ENCODE measurements at regions not wholly inside any gene's neighbourhood (a gene's known extent, or its start where the extent isn't known, plus 50 kb on each side); places are given as distances from the start of the nearest gene placed in this dataset.

- no peaks in the 10 kb centered on the region for H3K79me2 ChIP-seq (ENCODE audit: control insufficient read depth, insufficient read depth, low read length)
- no peaks in the 10 kb centered on the region for H3K27me3 ChIP-seq (replicated peaks in 1 of 4; ENCODE audit: control extremely low read depth in 1 of 4, control insufficient read depth in 3 of 4, insufficient read depth in 4 of 4, low read length in 3 of 4)
- Mint-ChIP-seq H3K27me3 (no peaks in the 10 kb centered on the region), H3K27ac (no peak overlapping the region), H3K4me3 (no peak overlapping the region), H3K4me1 (peaks cover 2% of the 10 kb centered on the region), H3K9me3 (ENCODE audit: insufficient read depth) (no peaks in the 10 kb centered on the region)
- H3K4me2 ChIP-seq (replicated peaks; ENCODE audit: low read depth, low read length, poor library complexity, severe bottlenecking) = no peak overlapping the region
- no peaks in the 10 kb centered on the region for H3K9me3 ChIP-seq (ENCODE audit: control extremely low read depth in 1 of 3, control insufficient read depth in 2 of 3, insufficient read depth in 1 of 3, low read length in 2 of 3)
- no peak overlapping the region for H3K27ac ChIP-seq (ENCODE audit: low read length in 2 of 2)
- DNase-seq = no peak
- WGBS (ENCODE audit: insufficient coverage) = no CpG with 5 or more reads among the region's 1 CpG
- no peaks in the 10 kb centered on the region for H3K36me3 ChIP-seq (replicated peaks in 1 of 2; ENCODE audit: control extremely low read depth in 1 of 2, control insufficient read depth in 1 of 2, extremely low read depth in 1 of 2, insufficient read depth in 2 of 2, low read length in 1 of 2)
- intact Hi-C loops (cut with micrococcal nuclease) = no loop called here
- no peak overlapping the region for H3K9ac ChIP-seq (ENCODE audit: low read length)
- no peaks in the 10 kb centered on the region for H4K20me1 ChIP-seq (ENCODE audit: control insufficient read depth, insufficient read depth, low read length, poor library complexity, severe bottlenecking)
- H3K4me3 ChIP-seq (ENCODE audit: control extremely low read depth in 1 of 5, extremely low read depth in 1 of 5, insufficient read depth in 1 of 5, low read depth in 2 of 5, low read length in 4 of 5) = no peak overlapping the region
- ATAC-seq (ENCODE audit: low read depth) = no peak
- CTCF ChIA-PET = no interaction called here
- no peaks in the 10 kb centered on the region for H3K4me1 ChIP-seq (ENCODE audit: control insufficient read depth in 2 of 2, insufficient read depth in 2 of 2, low read length in 2 of 2)
- POLR2A ChIA-PET = no interaction called here
- H2AFZ ChIP-seq (ENCODE audit: insufficient read depth, low read depth, low read length, poor library complexity, severe bottlenecking) = no peak overlapping the region
- no peak for TF ChIP-seq EZH2 (IDR thresholded peaks at IDR 0.05; ENCODE audit: borderline replicate concordance, insufficient read depth, low read depth, low read length, poor library complexity, severe bottlenecking)
- no peak for TF ChIP-seq CTCF (IDR thresholded peaks at IDR 0.05)
Measured at GRCh38 chr5:57569601-57570000, 87.0 kb upstream of the ACTBL2 start.

DNA sequence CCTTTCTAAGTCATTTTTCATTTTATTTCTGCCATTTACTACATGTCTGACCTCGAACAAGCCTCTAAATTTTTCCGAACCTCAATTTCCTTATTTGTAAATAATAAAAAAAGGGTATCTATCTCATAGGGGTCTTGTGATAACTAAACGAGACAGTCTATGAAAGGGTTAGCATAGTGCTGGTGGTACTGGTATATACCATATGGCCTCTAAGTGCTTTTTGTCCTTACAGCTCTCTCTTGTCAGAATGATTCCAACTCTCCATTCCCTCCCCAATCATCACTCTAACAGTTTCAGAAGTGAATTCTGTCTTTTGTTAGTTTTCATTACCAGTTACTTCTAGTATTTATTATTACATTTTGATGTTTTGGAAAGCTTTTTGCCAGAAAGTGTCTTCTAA is 85.5 kb upstream of the ACTBL2 start:
- H3K4me3 ChIP-seq (ENCODE audit: control extremely low read depth in 1 of 5, extremely low read depth in 1 of 5, insufficient read depth in 1 of 5, low read depth in 2 of 5, low read length in 4 of 5) = no peak overlapping the region
- H3K79me2 ChIP-seq (ENCODE audit: control insufficient read depth, insufficient read depth, low read length) = no peaks in the 10 kb centered on the region
- no CpG with 5 or more reads among the region's 3 CpGs for WGBS (ENCODE audit: insufficient coverage)
- CTCF ChIA-PET = no interaction called here
- no peak overlapping the region for H2AFZ ChIP-seq (ENCODE audit: insufficient read depth, low read depth, low read length, poor library complexity, severe bottlenecking)
- no peaks in the 10 kb centered on the region for H3K9me3 ChIP-seq (ENCODE audit: control extremely low read depth in 1 of 3, control insufficient read depth in 2 of 3, insufficient read depth in 1 of 3, low read length in 2 of 3)
- no peaks in the 10 kb centered on the region for H3K9me3 Mint-ChIP-seq (ENCODE audit: insufficient read depth)
- H3K36me3 ChIP-seq (replicated peaks in 1 of 2; ENCODE audit: control extremely low read depth in 1 of 2, control insufficient read depth in 1 of 2, extremely low read depth in 1 of 2, insufficient read depth in 2 of 2, low read length in 1 of 2) = no peaks in the 10 kb centered on the region
- no peaks in the 10 kb centered on the region for H3K27me3 Mint-ChIP-seq
- no peak overlapping the region for H3K4me2 ChIP-seq (replicated peaks; ENCODE audit: low read depth, low read length, poor library complexity, severe bottlenecking)
- H3K27ac Mint-ChIP-seq = no peak overlapping the region
- ATAC-seq (ENCODE audit: low read depth) (no peak), DNase-seq (no peak)
- no peaks in the 10 kb centered on the region for H3K4me1 ChIP-seq (ENCODE audit: control insufficient read depth in 2 of 2, insufficient read depth in 2 of 2, low read length in 2 of 2)
- no peaks in the 10 kb centered on the region for H3K27me3 ChIP-seq (replicated peaks in 1 of 4; ENCODE audit: control extremely low read depth in 1 of 4, control insufficient read depth in 3 of 4, insufficient read depth in 4 of 4, low read length in 3 of 4)
- TF ChIP-seq EZH2 (IDR thresholded peaks at IDR 0.05; ENCODE audit: borderline replicate concordance, insufficient read depth, low read depth, low read length, poor library complexity, severe bottlenecking) (no peak), CTCF (IDR thresholded peaks at IDR 0.05) (no peak)
- H3K4me3 Mint-ChIP-seq = no peak overlapping the region
- H4K20me1 ChIP-seq (ENCODE audit: control insufficient read depth, insufficient read depth, low read length, poor library complexity, severe bottlenecking) = no peaks in the 10 kb centered on the region
- no peak overlapping the region for H3K9ac ChIP-seq (ENCODE audit: low read length)
- intact Hi-C loops (cut with micrococcal nuclease) = no loop called here
- no peak overlapping the region for H3K27ac ChIP-seq (ENCODE audit: low read length in 2 of 2)
- H3K4me1 Mint-ChIP-seq = peaks cover 2% of the 10 kb centered on the region
- POLR2A ChIA-PET = no interaction called here
